A549 (cell line): ENCODE measurements at regions not wholly inside any gene's neighbourhood (a gene's known extent, or its start where the extent isn't known, plus 50 kb on each side); places are given as distances from the start of the nearest gene placed in this dataset.

Source experiments
- ATAC-seq, 2 experiments: fragments of 200-7000 bp in 1 of 2; fragments of >200 bp in 1 of 2; cut with Nextera tagmentation in 1 of 2; cut with Tn5 transposase in 1 of 2; 3 replicates each; pipeline versions ENCODE4 v1.8.0 to v1.9.1; 2018 to 2020; ENCODE audit warnings: mild to moderate bottlenecking in 1 of 2, moderate library complexity in 1 of 2
- CTCF ChIA-PET: fragments of 300-600 bp; sonication (Branson Sonifier 250); formaldehyde crosslinking; extraction: SDS; loops from one replicate; lab custom pipeline; 2021; ENCODE audit warnings: antibody characterized with exemption, inconsistent platforms; lab: Yijun Ruan, JAX
- POLR2A ChIA-PET: fragments of 350-600 bp; formaldehyde crosslinking; extraction: SDS; loops from one replicate; lab custom pipeline; 2021; ENCODE audit warnings: antibody characterized with exemption, inconsistent platforms; lab: Yijun Ruan, JAX
- DNase-seq, 2 experiments: peaks; one replicate each; pipeline versions ENCODE4 v3.0.0 to v3.0.0-alpha.2; 2011 to 2016; ENCODE audit warnings: low read depth in 1 of 2, low spot score in 1 of 2
- FAIRE-seq: peaks from 2 replicates; lab custom pipeline; 2011; peaks lifted over from hg19 to GRCh38; lab: Jason Lieb, UNC
- H3K27ac ChIP-seq, 2 experiments: fragments of >200 bp; sonication (Bioruptor Twin); formaldehyde crosslinking; 3 replicates each; pipeline ENCODE4 v1.5.1; 2016 to 2017
- H3K4me1 ChIP-seq: fragments of >200 bp; sonication (Bioruptor Twin); formaldehyde crosslinking; 3 replicates; pipeline ENCODE4 v1.6.1; 2016
- H3K4me2 ChIP-seq: fragments of >200 bp; sonication (Bioruptor Twin); formaldehyde crosslinking; 3 replicates; pipeline ENCODE4 v1.6.1; 2016
- H3K4me3 ChIP-seq: fragments of >200 bp; sonication (Bioruptor Twin); formaldehyde crosslinking; 3 replicates; pipeline ENCODE4 v1.5.1; 2016
- H3K9me3 ChIP-seq: fragments of >200 bp; sonication (Bioruptor Twin); formaldehyde crosslinking; 3 replicates; pipeline ENCODE4 v1.6.1; 2016
- CBX2 ChIP-seq: fragments of 200-600 bp; sonication (generic); IDR thresholded peaks from 2 replicates; pipeline ENCODE4 v1.6.1; 2016; ENCODE audit warnings: low read depth, mild to moderate bottlenecking, borderline replicate concordance
- CEBPB ChIP-seq, 2 experiments: fragments of >200 bp in 1 of 2; sonication (Bioruptor Twin) in 1 of 2; formaldehyde crosslinking in 1 of 2; IDR thresholded peaks; 2 replicates each; pipeline ENCODE4 v1.6.1; 2012 to 2016
- EHF ChIP-seq: fragments of 250-450 bp; sonication (Bioruptor Pico); IDR thresholded peaks from 2 replicates; pipeline ENCODE4 v1.5.0; 2020; ENCODE audit warnings: mild to moderate bottlenecking
- EHMT2 ChIP-seq: fragments of 200-600 bp; sonication (generic); IDR thresholded peaks from 2 replicates; pipeline ENCODE4 v1.6.1; 2016; ENCODE audit warnings: antibody characterized with exemption, low read depth, mild to moderate bottlenecking, moderate library complexity
- ESRRA ChIP-seq: fragments of 150-350 bp; IDR thresholded peaks from 2 replicates; pipeline ENCODE4 v1.6.1; 2014; ENCODE audit warnings: mild to moderate bottlenecking, low read length, borderline replicate concordance
- FOSB ChIP-seq: fragments of 250-450 bp; sonication (Bioruptor Pico); IDR thresholded peaks from 2 replicates; pipeline ENCODE4 v1.5.0; 2020; ENCODE audit warnings: mild to moderate bottlenecking, moderate library complexity
- GATA3 ChIP-seq: IDR thresholded peaks from 2 replicates; pipeline ENCODE4 v1.6.1; 2012; ENCODE audit warnings: borderline replicate concordance
- HOXA7 ChIP-seq: fragments of 250-450 bp; sonication (Bioruptor Pico); IDR thresholded peaks from 2 replicates; pipeline ENCODE4 v1.5.0; 2020; ENCODE audit warnings: mild to moderate bottlenecking, moderate library complexity
- HOXB13 ChIP-seq: fragments of 250-450 bp; sonication (Bioruptor Pico); IDR thresholded peaks from 2 replicates; pipeline ENCODE4 v1.5.0; 2020; ENCODE audit warnings: low read depth, mild to moderate bottlenecking, moderate library complexity
- KDM1A ChIP-seq: fragments of 200-600 bp; sonication (generic); IDR thresholded peaks from 2 replicates; pipeline ENCODE4 v1.6.1; 2016; ENCODE audit warnings: low read depth, mild to moderate bottlenecking
- MAX ChIP-seq: IDR thresholded peaks from 2 replicates; pipeline ENCODE4 v1.6.1; 2012
- NFE2L2 ChIP-seq: fragments of 150-350 bp; conservative IDR thresholded peaks from 2 replicates; pipeline ENCODE4 v1.6.1; 2014; ENCODE audit warnings: low read length
- NPAS2 ChIP-seq: fragments of 250-450 bp; sonication (Bioruptor Pico); IDR thresholded peaks from 2 replicates; pipeline ENCODE4 v1.8.0; 2022; ENCODE audit warnings: mild to moderate bottlenecking, moderate library complexity, borderline replicate concordance
- NR3C1 ChIP-seq: fragments of >200 bp; sonication (Bioruptor Twin); formaldehyde crosslinking; IDR thresholded peaks from 3 replicates; pipeline ENCODE4 v1.6.1; 2017
- PHF8 ChIP-seq: fragments of 200-600 bp; sonication (generic); IDR thresholded peaks from 2 replicates; pipeline ENCODE4 v1.6.1; 2016; ENCODE audit warnings: low read depth, mild to moderate bottlenecking, antibody characterized with exemption, moderate library complexity, borderline replicate concordance
- POLR2AphosphoS2 ChIP-seq: conservative IDR thresholded peaks from 2 replicates; pipeline ENCODE4 v1.6.1; 2012; ENCODE audit warnings: low read length, improper control_type of control experiment, inconsistent platforms
- RAD21 ChIP-seq, 2 experiments: fragments of >200 bp in 1 of 2; sonication (Bioruptor Twin) in 1 of 2; formaldehyde crosslinking in 1 of 2; IDR thresholded peaks in 1 of 2; conservative IDR thresholded peaks in 1 of 2; 2 replicates in 1 of 2; 3 replicates in 1 of 2; pipeline ENCODE4 v1.6.1; 2012 to 2018; ENCODE audit warnings: inconsistent platforms in 1 of 2
- RARB ChIP-seq: fragments of 250-450 bp; sonication (Bioruptor Pico); IDR thresholded peaks from 2 replicates; pipeline ENCODE4 v1.8.0; 2021; ENCODE audit warnings: mild to moderate bottlenecking, moderate library complexity
- RFX5 ChIP-seq: fragments of 450-650 bp; IDR thresholded peaks from 2 replicates; pipeline ENCODE4 v1.7.1; 2014; ENCODE audit warnings: antibody characterized with exemption, mild to moderate bottlenecking, moderate library complexity
- SMC3 ChIP-seq: fragments of >200 bp; sonication (Bioruptor Twin); formaldehyde crosslinking; IDR thresholded peaks from 3 replicates; pipeline ENCODE4 v1.6.1; 2018; ENCODE audit warnings: inconsistent platforms
- TFCP2L1 ChIP-seq: fragments of 250-450 bp; sonication (Bioruptor Pico); IDR thresholded peaks from 2 replicates; pipeline ENCODE4 v1.5.0; 2021; ENCODE audit warnings: mild to moderate bottlenecking
- TP53 ChIP-seq: fragments of 250-450 bp; sonication (Bioruptor Pico); IDR thresholded peaks from 2 replicates; pipeline ENCODE4 v1.5.0; 2021; ENCODE audit warnings: mild to moderate bottlenecking, moderate library complexity
- ZFP36 ChIP-seq: fragments of 450-650 bp; IDR thresholded peaks from 2 replicates; pipeline ENCODE4 v1.6.1; 2014; ENCODE audit warnings: borderline replicate concordance; ENCODE audit not compliant: partially characterized antibody
- ZNF302 ChIP-seq: fragments of 250-450 bp; sonication (Bioruptor Pico); IDR thresholded peaks from 2 replicates; pipeline ENCODE4 v1.9.0; 2021; ENCODE audit warnings: inconsistent platforms, mild to moderate bottlenecking, moderate library complexity
- WGBS: methylation state at CpG from one replicate; pipeline ENCODE4 v1.1.6; 2017; ENCODE audit errors: missing lambda C conversion rate; 5-methylcytosine and 5-hydroxymethylcytosine counted together
- TF ChIP-seq, protein P1 (sequence below): fragments of 250-450 bp; sonication (Bioruptor Pico); IDR thresholded peaks from 2 replicates; pipeline ENCODE4 v1.5.0; 2020; ENCODE audit warnings: low read depth, mild to moderate bottlenecking, moderate library complexity
- TF ChIP-seq, protein P2 (sequence below): fragments of 200-600 bp; sonication (generic); IDR thresholded peaks from 2 replicates; pipeline ENCODE4 v1.6.1; 2016; ENCODE audit warnings: antibody characterized with exemption, mild to moderate bottlenecking, moderate library complexity
- TF ChIP-seq, protein P3 (sequence below): fragments of >200 bp; sonication (Bioruptor Twin); formaldehyde crosslinking; IDR thresholded peaks from 3 replicates; pipeline ENCODE4 v1.6.1; 2016
- TF ChIP-seq, protein P4 (sequence below): IDR thresholded peaks from 2 replicates; pipeline ENCODE4 v1.6.1; 2012; ENCODE audit warnings: low read depth, borderline replicate concordance
- TF ChIP-seq, protein P5 (sequence below): IDR thresholded peaks from 2 replicates; pipeline ENCODE4 v1.6.1; 2012

DNA sequence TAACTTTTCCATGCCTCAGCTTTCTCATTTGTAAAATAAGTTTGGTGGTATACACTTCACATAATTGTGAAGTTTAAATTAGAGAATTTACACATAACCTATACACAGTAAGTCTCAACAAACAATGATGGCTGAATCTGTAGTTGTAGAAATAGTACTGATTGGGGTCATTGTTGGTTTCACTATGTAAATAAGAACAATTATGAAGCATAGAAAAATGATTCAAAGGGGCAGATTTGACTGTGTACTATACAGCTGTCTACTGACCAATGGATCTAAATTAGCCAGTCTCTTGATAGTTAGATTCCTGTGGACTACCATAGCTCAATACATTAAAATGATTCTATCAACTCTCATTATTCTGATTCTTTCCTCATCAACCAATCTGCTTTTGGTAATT is 181.1 kb upstream of the STXBP5 start:
- POLR2A ChIA-PET, result no interaction called here
- no peak for FAIRE-seq
- H3K4me2 ChIP-seq, result no peak overlapping the region
- no peak for DNase-seq
- no peaks in the 10 kb centered on the region for H3K4me1 ChIP-seq
- H3K9me3 ChIP-seq, result no peaks in the 10 kb centered on the region
- no peak overlapping the region for H3K27ac ChIP-seq
- TF ChIP-seq NFE2L2, result no peak
- TF ChIP-seq, protein P1, sequence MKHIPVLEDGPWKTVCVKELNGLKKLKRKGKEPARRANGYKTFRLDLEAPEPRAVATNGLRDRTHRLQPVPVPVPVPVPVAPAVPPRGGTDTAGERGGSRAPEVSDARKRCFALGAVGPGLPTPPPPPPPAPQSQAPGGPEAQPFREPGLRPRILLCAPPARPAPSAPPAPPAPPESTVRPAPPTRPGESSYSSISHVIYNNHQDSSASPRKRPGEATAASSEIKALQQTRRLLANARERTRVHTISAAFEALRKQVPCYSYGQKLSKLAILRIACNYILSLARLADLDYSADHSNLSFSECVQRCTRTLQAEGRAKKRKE (CRISPR knock-in tag), result no peak
- no peak for TF ChIP-seq EHF (CRISPR knock-in tag)
- TF ChIP-seq TP53 (CRISPR knock-in tag), result no peak
- no peak for TF ChIP-seq TFCP2L1
- no peak for TF ChIP-seq ZFP36
- TF ChIP-seq RARB (CRISPR knock-in tag), result no peak
- TF ChIP-seq, protein P2, sequence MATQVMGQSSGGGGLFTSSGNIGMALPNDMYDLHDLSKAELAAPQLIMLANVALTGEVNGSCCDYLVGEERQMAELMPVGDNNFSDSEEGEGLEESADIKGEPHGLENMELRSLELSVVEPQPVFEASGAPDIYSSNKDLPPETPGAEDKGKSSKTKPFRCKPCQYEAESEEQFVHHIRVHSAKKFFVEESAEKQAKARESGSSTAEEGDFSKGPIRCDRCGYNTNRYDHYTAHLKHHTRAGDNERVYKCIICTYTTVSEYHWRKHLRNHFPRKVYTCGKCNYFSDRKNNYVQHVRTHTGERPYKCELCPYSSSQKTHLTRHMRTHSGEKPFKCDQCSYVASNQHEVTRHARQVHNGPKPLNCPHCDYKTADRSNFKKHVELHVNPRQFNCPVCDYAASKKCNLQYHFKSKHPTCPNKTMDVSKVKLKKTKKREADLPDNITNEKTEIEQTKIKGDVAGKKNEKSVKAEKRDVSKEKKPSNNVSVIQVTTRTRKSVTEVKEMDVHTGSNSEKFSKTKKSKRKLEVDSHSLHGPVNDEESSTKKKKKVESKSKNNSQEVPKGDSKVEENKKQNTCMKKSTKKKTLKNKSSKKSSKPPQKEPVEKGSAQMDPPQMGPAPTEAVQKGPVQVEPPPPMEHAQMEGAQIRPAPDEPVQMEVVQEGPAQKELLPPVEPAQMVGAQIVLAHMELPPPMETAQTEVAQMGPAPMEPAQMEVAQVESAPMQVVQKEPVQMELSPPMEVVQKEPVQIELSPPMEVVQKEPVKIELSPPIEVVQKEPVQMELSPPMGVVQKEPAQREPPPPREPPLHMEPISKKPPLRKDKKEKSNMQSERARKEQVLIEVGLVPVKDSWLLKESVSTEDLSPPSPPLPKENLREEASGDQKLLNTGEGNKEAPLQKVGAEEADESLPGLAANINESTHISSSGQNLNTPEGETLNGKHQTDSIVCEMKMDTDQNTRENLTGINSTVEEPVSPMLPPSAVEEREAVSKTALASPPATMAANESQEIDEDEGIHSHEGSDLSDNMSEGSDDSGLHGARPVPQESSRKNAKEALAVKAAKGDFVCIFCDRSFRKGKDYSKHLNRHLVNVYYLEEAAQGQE, result no peak
- no peak for TF ChIP-seq GATA3
- TF ChIP-seq FOSB, result no peak
- no peak for TF ChIP-seq CBX2
- TF ChIP-seq POLR2AphosphoS2, result no peak
- TF ChIP-seq HOXA7 (CRISPR knock-in tag), result no peak
- no peak for TF ChIP-seq RAD21 (conservative IDR thresholded peaks at IDR 0.05 in 1 of 2, IDR thresholded peaks at IDR 0.05 in 1 of 2)
- no peak for TF ChIP-seq EHMT2
- no peak for ATAC-seq
- CTCF ChIA-PET, result no interaction called here
- no peak overlapping the region for H3K4me3 ChIP-seq

DNA sequence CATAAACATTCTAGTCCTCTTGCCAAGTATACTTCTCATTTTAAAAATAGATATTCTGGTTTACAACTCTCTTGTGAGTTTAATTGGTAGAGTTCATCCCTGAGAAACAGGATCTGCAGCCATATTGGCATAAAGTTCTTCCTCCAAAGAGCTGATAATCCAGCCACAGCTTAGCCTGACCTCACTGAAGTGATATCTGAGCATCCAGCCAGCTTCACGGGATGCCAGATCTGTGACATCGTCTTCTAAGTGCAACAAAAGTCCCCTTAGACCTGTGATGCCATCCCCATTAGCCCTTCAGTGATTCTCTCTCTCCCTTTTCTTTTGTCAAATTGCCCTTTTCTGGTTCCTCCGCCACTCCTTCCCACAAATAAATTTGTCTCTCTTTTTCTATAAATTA is 180.6 kb upstream of the STXBP5 start:
- no peaks in the 10 kb centered on the region for H3K4me1 ChIP-seq
- no peak overlapping the region for H3K4me3 ChIP-seq
- 74% methylated on average over 3 of the region's 3 CpGs for WGBS
- no peak for FAIRE-seq
- CTCF ChIA-PET, result no interaction called here
- DNase-seq, result no peak
- no peak for TF ChIP-seq EHMT2
- TF ChIP-seq, protein P3, sequence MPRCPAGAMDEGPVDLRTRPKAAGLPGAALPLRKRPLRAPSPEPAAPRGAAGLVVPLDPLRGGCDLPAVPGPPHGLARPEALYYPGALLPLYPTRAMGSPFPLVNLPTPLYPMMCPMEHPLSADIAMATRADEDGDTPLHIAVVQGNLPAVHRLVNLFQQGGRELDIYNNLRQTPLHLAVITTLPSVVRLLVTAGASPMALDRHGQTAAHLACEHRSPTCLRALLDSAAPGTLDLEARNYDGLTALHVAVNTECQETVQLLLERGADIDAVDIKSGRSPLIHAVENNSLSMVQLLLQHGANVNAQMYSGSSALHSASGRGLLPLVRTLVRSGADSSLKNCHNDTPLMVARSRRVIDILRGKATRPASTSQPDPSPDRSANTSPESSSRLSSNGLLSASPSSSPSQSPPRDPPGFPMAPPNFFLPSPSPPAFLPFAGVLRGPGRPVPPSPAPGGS, result no peak
- TF ChIP-seq, protein P4, sequence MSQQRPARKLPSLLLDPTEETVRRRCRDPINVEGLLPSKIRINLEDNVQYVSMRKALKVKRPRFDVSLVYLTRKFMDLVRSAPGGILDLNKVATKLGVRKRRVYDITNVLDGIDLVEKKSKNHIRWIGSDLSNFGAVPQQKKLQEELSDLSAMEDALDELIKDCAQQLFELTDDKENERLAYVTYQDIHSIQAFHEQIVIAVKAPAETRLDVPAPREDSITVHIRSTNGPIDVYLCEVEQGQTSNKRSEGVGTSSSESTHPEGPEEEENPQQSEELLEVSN, result no peak
- TF ChIP-seq, protein P1 (CRISPR knock-in tag), result no peak
- TF ChIP-seq PHF8, result no peak
- no peak for TF ChIP-seq CEBPB (IDR thresholded peaks at IDR 0.05)
- TF ChIP-seq RFX5, result no peak
- TF ChIP-seq SMC3, result no peak
- no peak for TF ChIP-seq HOXB13 (CRISPR knock-in tag)
- no peak for TF ChIP-seq KDM1A
- TF ChIP-seq NR3C1, result no peak
- no peak for TF ChIP-seq MAX
- TF ChIP-seq ZNF302 (CRISPR knock-in tag), result no peak
- TF ChIP-seq ESRRA, result no peak
- TF ChIP-seq, protein P5, sequence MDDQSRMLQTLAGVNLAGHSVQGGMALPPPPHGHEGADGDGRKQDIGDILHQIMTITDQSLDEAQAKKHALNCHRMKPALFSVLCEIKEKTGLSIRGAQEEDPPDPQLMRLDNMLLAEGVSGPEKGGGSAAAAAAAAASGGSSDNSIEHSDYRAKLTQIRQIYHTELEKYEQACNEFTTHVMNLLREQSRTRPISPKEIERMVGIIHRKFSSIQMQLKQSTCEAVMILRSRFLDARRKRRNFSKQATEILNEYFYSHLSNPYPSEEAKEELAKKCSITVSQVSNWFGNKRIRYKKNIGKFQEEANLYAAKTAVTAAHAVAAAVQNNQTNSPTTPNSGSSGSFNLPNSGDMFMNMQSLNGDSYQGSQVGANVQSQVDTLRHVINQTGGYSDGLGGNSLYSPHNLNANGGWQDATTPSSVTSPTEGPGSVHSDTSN, result no peak
- no peak for TF ChIP-seq NPAS2 (CRISPR knock-in tag)
- no peak for TF ChIP-seq RARB (CRISPR knock-in tag)
- TF ChIP-seq RAD21 (conservative IDR thresholded peaks at IDR 0.05 in 1 of 2, IDR thresholded peaks at IDR 0.05 in 1 of 2), result no peak
- no peak overlapping the region for H3K27ac ChIP-seq
- no peak overlapping the region for H3K4me2 ChIP-seq
- no peak for ATAC-seq
- H3K9me3 ChIP-seq, result no peaks in the 10 kb centered on the region
- POLR2A ChIA-PET, result no interaction called here
